BLaER1 treated with 17β-estradiol and CSF1 and Interleukin-3, amounts not matched to agents 10 nM and 100 nM (cell line): ENCODE measurements at regions not wholly inside any gene's neighbourhood (a gene's known extent, or its start where the extent isn't known, plus 50 kb on each side); places are given as distances from the start of the nearest gene placed in this dataset.
"Not testable (repeated sequence)": the region's sequence is repeated elsewhere in the genome, so short reads cannot be mapped to it uniquely, and the experiment has no call there.

Experiments
- H3K27ac ChIP-seq, 11 experiments: shearing (Covaris generic); formaldehyde crosslinking; 2 replicates each; pipeline ENCODE4 v1.8.1; 2022
- H3K27me3 ChIP-seq, 11 experiments: shearing (Covaris generic); formaldehyde crosslinking; 2 replicates each; pipeline ENCODE4 v1.8.1; 2022
- H3K36me3 ChIP-seq, 11 experiments: shearing (Covaris generic); formaldehyde crosslinking; 2 replicates each; pipeline ENCODE4 v1.8.1; 2022
- H3K4me1 ChIP-seq, 10 experiments: shearing (Covaris generic); formaldehyde crosslinking; 2 replicates each; pipeline ENCODE4 v1.8.1; 2022
- H3K4me2 ChIP-seq, 11 experiments: shearing (Covaris generic); formaldehyde crosslinking; 2 replicates each; pipeline ENCODE4 v1.8.1; 2022
- H3K4me3 ChIP-seq, 10 experiments: shearing (Covaris generic); formaldehyde crosslinking; 2 replicates each; pipeline ENCODE4 v1.8.1; 2022
- H3K9ac ChIP-seq, 11 experiments: shearing (Covaris generic); formaldehyde crosslinking; 2 replicates each; pipeline ENCODE4 v1.8.1; 2022
- H3K9me3 ChIP-seq, 11 experiments: shearing (Covaris generic); formaldehyde crosslinking; replicated peaks in 1 of 11; 2 replicates each; pipeline ENCODE4 v1.8.1; 2022
- H4K20me1 ChIP-seq, 11 experiments: shearing (Covaris generic); formaldehyde crosslinking; 2 replicates each; pipeline ENCODE4 v1.8.1; 2022
- Cebpa-rat ChIP-seq, 11 experiments: shearing (Covaris generic); IDR thresholded peaks; 2 replicates each; pipeline ENCODE4 v1.8.1; 2022

GRCh38 chr9:17881371-17881770 lies 302.5 kb downstream of the SH3GL2 start:
- no peaks in the 10 kb centered on the region for H3K27me3 ChIP-seq
- H4K20me1 ChIP-seq = no peaks in the 10 kb centered on the region
- no peak overlapping the region for H3K4me2 ChIP-seq
- no peaks in the 10 kb centered on the region for H3K9me3 ChIP-seq
- TF ChIP-seq Cebpa-rat (IDR thresholded peaks at IDR 0.05) = no peak
- H3K9ac ChIP-seq = no peak overlapping the region
- H3K27ac ChIP-seq = no peak overlapping the region
- no peak overlapping the region for H3K4me3 ChIP-seq
- no peaks in the 10 kb centered on the region for H3K36me3 ChIP-seq
- H3K4me1 ChIP-seq = no peaks in the 10 kb centered on the region

GRCh38 chr9:17882688-17883594 lies 304.1 kb downstream of the SH3GL2 start:
- Histone ChIP-seq H3K4me1 (no peaks in the 10 kb centered on the region), H4K20me1 (no peaks in the 10 kb centered on the region), H3K9ac (no peak overlapping the region), H3K9me3 (no peaks in the 10 kb centered on the region), H3K4me3 (no peak overlapping the region), H3K27ac (no peak overlapping the region), H3K4me2 (no peak overlapping the region), H3K36me3 (no peaks in the 10 kb centered on the region), H3K27me3 (no peaks in the 10 kb centered on the region)
- no peak for TF ChIP-seq Cebpa-rat (IDR thresholded peaks at IDR 0.05)

GRCh38 chr9:17888066-17888465 lies 309.2 kb downstream of the SH3GL2 start:
- no peak overlapping the region for H3K9ac ChIP-seq
- H3K27me3 ChIP-seq = no peaks in the 10 kb centered on the region
- H3K4me2 ChIP-seq = no peak overlapping the region
- no peak for TF ChIP-seq Cebpa-rat (IDR thresholded peaks at IDR 0.05)
- H3K4me3 ChIP-seq = no peak overlapping the region
- H3K36me3 ChIP-seq = no peaks in the 10 kb centered on the region
- H4K20me1 ChIP-seq = no peaks in the 10 kb centered on the region
- no peak overlapping the region for H3K27ac ChIP-seq
- no peaks in the 10 kb centered on the region for H3K4me1 ChIP-seq
- H3K9me3 ChIP-seq = no peaks in the 10 kb centered on the region

- H3K9me3 ChIP-seq, H3K27me3 ChIP-seq, H3K27ac ChIP-seq, H4K20me1 ChIP-seq, H3K4me1 ChIP-seq, H3K4me3 ChIP-seq, H3K9ac ChIP-seq, H3K4me2 ChIP-seq, H3K36me3 ChIP-seq: not testable (repeated sequence)
These were observed 310.1 kb downstream of the SH3GL2 start for GRCh38 chr9:17888964-17889363.

- Histone ChIP-seq H4K20me1 (no peaks in the 10 kb centered on the region; a peak in 1 of 22 replicates), H3K4me3 (no peak overlapping the region), H3K4me1 (no peaks in the 10 kb centered on the region), H3K9me3 (no peaks in the 10 kb centered on the region), H3K9ac (no peak overlapping the region), H3K36me3 (no peaks in the 10 kb centered on the region), H3K27ac (no peak overlapping the region), H3K27me3 (no peaks in the 10 kb centered on the region), H3K4me2 (no peak overlapping the region)
- TF ChIP-seq Cebpa-rat (IDR thresholded peaks at IDR 0.05) = no peak
These were observed 315.8 kb downstream of the SH3GL2 start for GRCh38 chr9:17894501-17895160.

- Histone ChIP-seq H3K27ac (no peak overlapping the region), H4K20me1 (no peaks in the 10 kb centered on the region), H3K9ac (no peak overlapping the region), H3K4me3 (no peak overlapping the region), H3K4me2 (no peak overlapping the region), H3K9me3 (peaks cover 0 to 3% (median 1%) of the 10 kb centered on the region in 11 experiments; a peak in 4 of 22 replicates), H3K27me3 (no peaks in the 10 kb centered on the region), H3K4me1 (no peaks in the 10 kb centered on the region), H3K36me3 (no peaks in the 10 kb centered on the region)
- TF ChIP-seq Cebpa-rat (IDR thresholded peaks at IDR 0.05) = no peak
These were observed 321.7 kb downstream of the SH3GL2 start for GRCh38 chr9:17900606-17901005.

- peaks cover 21 to 34% (median 32%) of the 10 kb centered on the region in 11 experiments for H3K9me3 ChIP-seq
- H3K4me1 ChIP-seq = no peaks in the 10 kb centered on the region
- H3K27me3 ChIP-seq = no peaks in the 10 kb centered on the region
- H3K36me3 ChIP-seq = no peaks in the 10 kb centered on the region
- H3K4me3 ChIP-seq = no peak overlapping the region
- H4K20me1 ChIP-seq = no peaks in the 10 kb centered on the region
- no peak overlapping the region for H3K9ac ChIP-seq
- no peak overlapping the region for H3K4me2 ChIP-seq
- no peak for TF ChIP-seq Cebpa-rat (IDR thresholded peaks at IDR 0.05)
- H3K27ac ChIP-seq = no peak overlapping the region
These were observed 326.5 kb downstream of the SH3GL2 start for GRCh38 chr9:17905366-17905765.

- H3K27me3 ChIP-seq = no peaks in the 10 kb centered on the region
- no peak overlapping the region for H3K4me2 ChIP-seq
- no peak overlapping the region for H3K27ac ChIP-seq
- TF ChIP-seq Cebpa-rat (IDR thresholded peaks at IDR 0.05) = no peak
- H3K4me3 ChIP-seq = no peak overlapping the region
- H4K20me1 ChIP-seq = no peaks in the 10 kb centered on the region
- H3K9ac ChIP-seq = no peak overlapping the region
- peaks cover 21 to 34% (median 32%) of the 10 kb centered on the region in 11 experiments for H3K9me3 ChIP-seq
- no peaks in the 10 kb centered on the region for H3K36me3 ChIP-seq
- no peaks in the 10 kb centered on the region for H3K4me1 ChIP-seq
These were observed 326.9 kb downstream of the SH3GL2 start for GRCh38 chr9:17905781-17906175.

GRCh38 chr9:17906176-17906840 lies 327.4 kb downstream of the SH3GL2 start:
- no peak overlapping the region for H3K27ac ChIP-seq
- no peak overlapping the region for H3K9ac ChIP-seq
- H3K4me3 ChIP-seq = no peak overlapping the region
- H3K9me3 ChIP-seq = peaks cover 21 to 34% (median 32%) of the 10 kb centered on the region in 11 experiments
- TF ChIP-seq Cebpa-rat (IDR thresholded peaks at IDR 0.05) = no peak
- H3K4me2 ChIP-seq = no peak overlapping the region
- no peaks in the 10 kb centered on the region for H3K27me3 ChIP-seq
- no peaks in the 10 kb centered on the region for H3K4me1 ChIP-seq
- no peaks in the 10 kb centered on the region for H3K36me3 ChIP-seq
- H4K20me1 ChIP-seq = no peaks in the 10 kb centered on the region
